H1 (cell line): ENCODE measurements at regions not wholly inside any gene's neighbourhood (a gene's known extent, or its start where the extent isn't known, plus 50 kb on each side); places are given as distances from the start of the nearest gene placed in this dataset.

ENCODE experiments used
- CTCF ChIA-PET: fragments of 300-600 bp; sonication (Branson Sonifier 250); formaldehyde crosslinking; loops from one replicate; lab custom pipeline; 2021; ENCODE audit not compliant: partially characterized antibody; lab: Charles Lee
- POLR2A ChIA-PET: fragments of 300-600 bp; sonication (Branson Sonifier 250); formaldehyde crosslinking; loops from one replicate; lab custom pipeline; 2021; ENCODE audit warnings: inconsistent platforms; ENCODE audit not compliant: partially characterized antibody; lab: Charles Lee
- DNase-seq, 2 experiments: peaks; one replicate each; pipeline versions ENCODE4 v3.0.0 to v3.0.0-alpha.2; 2010 to 2022; ENCODE audit warnings: low spot score in 2 of 2, low read depth in 1 of 2, mixed read lengths in 1 of 2
- FAIRE-seq: peaks from 2 replicates; lab custom pipeline; 2011; peaks lifted over from hg19 to GRCh38; lab: Jason Lieb, UNC
- H2AFZ ChIP-seq: 2 replicates; pipeline ENCODE4 v1.8.1; 2012; ENCODE audit warnings: low read length, inconsistent platforms
- H2AK5ac ChIP-seq: 2 replicates; pipeline ENCODE4 v1.6.1; 2013; ENCODE audit warnings: low read depth, low read length
- H2BK120ac ChIP-seq: replicated peaks from 2 replicates; pipeline ENCODE3; 2013; ENCODE audit warnings: low read depth, low read length, inconsistent platforms
- H2BK12ac ChIP-seq: 2 replicates; pipeline ENCODE4 v1.6.1; 2013; ENCODE audit warnings: low read depth, low read length
- H2BK15ac ChIP-seq: 2 replicates; pipeline ENCODE4 v1.6.1; 2013; ENCODE audit warnings: low read length
- H2BK20ac ChIP-seq: 2 replicates; pipeline ENCODE4 v1.6.1; 2013; ENCODE audit warnings: low read length
- H2BK5ac ChIP-seq: 2 replicates; pipeline ENCODE4 v1.6.1; 2013; ENCODE audit warnings: low read depth, low read length
- H3K14ac ChIP-seq: 2 replicates; pipeline ENCODE4 v1.6.1; 2013; ENCODE audit warnings: inconsistent platforms; ENCODE audit not compliant: insufficient read length
- H3K18ac ChIP-seq: 2 replicates; pipeline ENCODE4 v1.6.1; 2013; ENCODE audit warnings: low read length; ENCODE audit errors: extremely low read depth
- H3K23ac ChIP-seq: 2 replicates; pipeline ENCODE4 v1.6.1; 2013; ENCODE audit warnings: inconsistent platforms; ENCODE audit not compliant: insufficient read length
- H3K23me2 ChIP-seq: 2 replicates; pipeline ENCODE4 v1.6.1; 2013; ENCODE audit warnings: low read depth, low read length
- H3K27ac ChIP-seq: 2 replicates; pipeline ENCODE4 v1.6.1; 2011; ENCODE audit warnings: low read depth, low read length, inconsistent platforms
- H3K27me3 ChIP-seq, 4 experiments: replicated peaks in 1 of 4; 1 replicate in 1 of 4; 2 replicates in 3 of 4; pipeline versions ENCODE4 v1.6.1 to v1.8.1; 2011 to 2013; ENCODE audit warnings: low read length in 3 of 4, mild to moderate bottlenecking in 3 of 4, inconsistent platforms in 2 of 4, mixed read lengths in 2 of 4, moderate library complexity in 1 of 4; ENCODE audit not compliant: control insufficient read depth in 3 of 4, insufficient read depth in 3 of 4; ENCODE audit errors: extremely low read depth in 1 of 4
- H3K36me3 ChIP-seq, 4 experiments: 2 replicates each; pipeline versions ENCODE4 v1.6.1 to v1.8.1; 2011 to 2013; ENCODE audit warnings: mild to moderate bottlenecking in 4 of 4, low read length in 3 of 4, moderate library complexity in 2 of 4, control low read depth in 1 of 4, inconsistent platforms in 1 of 4; ENCODE audit not compliant: insufficient read depth in 4 of 4, control insufficient read depth in 2 of 4
- H3K4ac ChIP-seq: replicated peaks from 2 replicates; pipeline ENCODE3; 2013; ENCODE audit warnings: low read length, low read depth, mixed read lengths, inconsistent platforms; ENCODE audit not compliant: insufficient read length
- H3K4me1 ChIP-seq, 4 experiments: replicated peaks in 1 of 4; 1 replicate in 1 of 4; 2 replicates in 3 of 4; pipeline versions ENCODE4 v1.6.1 to v1.8.1; 2011 to 2013; ENCODE audit warnings: low read length in 3 of 4, inconsistent platforms in 2 of 4, mixed read lengths in 1 of 4; ENCODE audit not compliant: insufficient read depth in 4 of 4, control insufficient read depth in 3 of 4
- H3K4me2 ChIP-seq, 2 experiments: 2 replicates each; pipeline versions ENCODE4 v1.6.1 to v1.8.1; 2011 to 2013; ENCODE audit warnings: low read depth in 2 of 2, low read length in 2 of 2, control low read depth in 1 of 2, inconsistent platforms in 1 of 2, mild to moderate bottlenecking in 1 of 2; ENCODE audit not compliant: insufficient read depth in 1 of 2
- H3K4me3 ChIP-seq, 4 experiments: fragments of 200-600, 300-600 bp in 1 of 4; sonication (generic), shearing (Covaris generic), sonication (Bioruptor Twin) in 1 of 4; 2 replicates each; pipeline versions ENCODE4 v1.5.1 to v1.8.1; 2011 to 2016; ENCODE audit warnings: low read length in 4 of 4, low read depth in 3 of 4, control low read depth in 2 of 4, inconsistent platforms in 2 of 4, mild to moderate bottlenecking in 2 of 4, mixed read lengths in 1 of 4, moderate library complexity in 1 of 4; ENCODE audit not compliant: insufficient read depth in 2 of 4; ENCODE audit errors: extremely low read depth in 1 of 4
- H3K56ac ChIP-seq: replicated peaks from 2 replicates; pipeline ENCODE3; 2013; ENCODE audit warnings: low read depth, mild to moderate bottlenecking, mixed read lengths, low read length, inconsistent platforms; ENCODE audit not compliant: insufficient read length
- H3K79me1 ChIP-seq: 2 replicates; pipeline ENCODE4 v1.6.1; 2013; ENCODE audit warnings: low read depth, low read length, control low read depth
- H3K79me2 ChIP-seq, 2 experiments: 2 replicates each; pipeline versions ENCODE4 v1.6.1 to v1.8.1; 2012 to 2013; ENCODE audit warnings: low read length in 2 of 2, mild to moderate bottlenecking in 2 of 2, inconsistent platforms in 1 of 2; ENCODE audit not compliant: insufficient read depth in 2 of 2, control insufficient read depth in 1 of 2
- H3K9ac ChIP-seq, 4 experiments: replicated peaks in 1 of 4; 1 replicate in 1 of 4; 2 replicates in 3 of 4; pipeline versions ENCODE4 v1.6.1 to v1.8.1; 2011 to 2013; ENCODE audit warnings: low read depth in 3 of 4, low read length in 3 of 4, control low read depth in 2 of 4, mild to moderate bottlenecking in 2 of 4, moderate library complexity in 2 of 4, inconsistent platforms in 1 of 4; ENCODE audit errors: extremely low read depth in 1 of 4
- H3K9me3 ChIP-seq, 2 experiments: 2 replicates each; pipeline versions ENCODE4 v1.6.1 to v1.8.1; 2012 to 2013; ENCODE audit warnings: mild to moderate bottlenecking in 2 of 2, moderate library complexity in 2 of 2, control low read depth in 1 of 2, inconsistent platforms in 1 of 2, low read depth in 1 of 2, low read length in 1 of 2, mixed read lengths in 1 of 2; ENCODE audit not compliant: insufficient read depth in 2 of 2
- H4K20me1 ChIP-seq, 2 experiments: replicated peaks in 1 of 2; 2 replicates each; pipeline versions ENCODE3 to v1.8.1; 2011 to 2013; ENCODE audit warnings: inconsistent platforms in 2 of 2, low read length in 2 of 2, mild to moderate bottlenecking in 1 of 2; ENCODE audit not compliant: insufficient read depth in 2 of 2, control insufficient read depth in 1 of 2
- H4K5ac ChIP-seq: 2 replicates; pipeline ENCODE4 v1.6.1; 2013; ENCODE audit warnings: low read length, low read depth, mixed read lengths, inconsistent platforms; ENCODE audit not compliant: insufficient read length
- H4K8ac ChIP-seq: 2 replicates; pipeline ENCODE4 v1.8.0; 2013; ENCODE audit warnings: mild to moderate bottlenecking, moderate library complexity, low read length, inconsistent platforms; ENCODE audit not compliant: insufficient read depth; ENCODE audit errors: extremely low read depth
- H4K91ac ChIP-seq: replicated peaks from 2 replicates; pipeline ENCODE3; 2013; ENCODE audit warnings: low read length, mixed read lengths, inconsistent platforms; ENCODE audit not compliant: insufficient read length
- CBX8 ChIP-seq: fragments of 300-800, 300-1000 bp; sonication (generic); IDR thresholded peaks from 2 replicates; pipeline ENCODE4 v1.7.1; 2016; ENCODE audit warnings: low read depth, low read length, borderline replicate concordance
- HDAC6 ChIP-seq: IDR thresholded peaks from one replicate; pipeline ENCODE4 v1.7.1; 2012; ENCODE audit warnings: low read depth, mild to moderate bottlenecking, inconsistent platforms, low read length, moderate library complexity
- RBBP5 ChIP-seq: IDR thresholded peaks from 2 replicates; pipeline ENCODE4 v1.7.1; 2012; ENCODE audit warnings: low read depth, mild to moderate bottlenecking, inconsistent platforms, low read length, moderate library complexity, borderline replicate concordance
- SIRT6 ChIP-seq: IDR thresholded peaks from one replicate; pipeline ENCODE4 v1.7.1; 2012; ENCODE audit warnings: low read length, inconsistent platforms
- WGBS, 2 experiments: shearing (Covaris generic) in 1 of 2; methylation state at CpG; one replicate each; pipeline versions ENCODE4 v1.1.6 to v1.1.7; 2013 to 2015; ENCODE audit warnings: low lambda C conversion rate in 2 of 2, mixed read lengths in 2 of 2, inconsistent platforms in 1 of 2, low coverage in 1 of 2, missing lambda C conversion rate in 1 of 2; ENCODE audit not compliant: insufficient replicate concordance in 2 of 2, insufficient coverage in 1 of 2, insufficient read length in 1 of 2; ENCODE audit errors: extremely low coverage in 1 of 2, missing lambda C conversion rate in 1 of 2; 5-methylcytosine and 5-hydroxymethylcytosine counted together
- TF ChIP-seq, protein P1 (sequence below): IDR thresholded peaks from 2 replicates; pipeline ENCODE4 v1.6.1; 2012; ENCODE audit warnings: inconsistent platforms

DNA sequence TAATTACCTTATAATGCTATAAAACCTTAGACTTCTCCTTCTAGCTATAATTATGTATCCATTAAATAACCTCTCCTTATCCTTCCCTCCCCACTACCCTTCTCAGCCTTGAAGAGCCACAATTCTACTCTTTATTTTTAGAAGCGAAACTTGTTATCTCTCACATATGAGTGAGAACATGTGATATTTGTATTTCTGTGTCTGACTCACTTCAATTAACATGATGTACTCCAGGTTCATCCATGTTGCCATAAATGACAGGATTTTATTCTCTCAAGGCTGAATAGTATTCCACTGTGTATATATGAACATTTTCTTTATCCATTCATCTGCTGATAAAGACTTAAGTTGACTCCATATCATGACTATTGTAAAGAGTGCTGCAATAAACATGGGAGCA, 485.6 kb downstream of the FLRT2 start:
- FAIRE-seq (no peak), DNase-seq (no peak)
- H3K9ac ChIP-seq, result no peak overlapping the region
- H4K91ac ChIP-seq, result no peak overlapping the region
- H2AFZ ChIP-seq, result no peak overlapping the region
- no peaks in the 10 kb centered on the region for H3K36me3 ChIP-seq
- no peaks in the 10 kb centered on the region for H3K23me2 ChIP-seq
- H4K5ac ChIP-seq, result no peak overlapping the region
- H4K20me1 ChIP-seq, result no peaks in the 10 kb centered on the region
- ChIA-PET POLR2A (no interaction called here), CTCF (no interaction called here)
- H2BK20ac ChIP-seq, result no peak overlapping the region
- no peak overlapping the region for H2AK5ac ChIP-seq
- H3K4me3 ChIP-seq, result no peak overlapping the region
- no peaks in the 10 kb centered on the region for H3K79me2 ChIP-seq
- no peak overlapping the region for H3K18ac ChIP-seq
- H3K27ac ChIP-seq, result no peak overlapping the region
- H2BK12ac ChIP-seq, result no peak overlapping the region
- H2BK120ac ChIP-seq, result no peak overlapping the region
- H3K56ac ChIP-seq, result no peak overlapping the region
- WGBS, 2 experiments, result 95% methylated on average over 1 of the region's 1 CpG; no CpG with 5 or more reads in 1 of the 2 experiments
- H2BK15ac ChIP-seq, result no peak overlapping the region
- no peak overlapping the region for H3K14ac ChIP-seq
- H3K79me1 ChIP-seq, result no peaks in the 10 kb centered on the region
- H3K27me3 ChIP-seq, result no peaks in the 10 kb centered on the region
- no peak overlapping the region for H4K8ac ChIP-seq
- H3K23ac ChIP-seq, result no peak overlapping the region
- H3K4ac ChIP-seq, result no peak overlapping the region
- peaks cover 0 to 2% (median 1%) of the 10 kb centered on the region in 4 experiments; a peak in 2 of 7 replicates for H3K4me1 ChIP-seq
- no peak overlapping the region for H2BK5ac ChIP-seq
- H3K9me3 ChIP-seq, result no peaks in the 10 kb centered on the region
- H3K4me2 ChIP-seq, result no peak overlapping the region
- TF ChIP-seq CBX8, result no peak
- TF ChIP-seq HDAC6, result no peak
- TF ChIP-seq, protein P1, sequence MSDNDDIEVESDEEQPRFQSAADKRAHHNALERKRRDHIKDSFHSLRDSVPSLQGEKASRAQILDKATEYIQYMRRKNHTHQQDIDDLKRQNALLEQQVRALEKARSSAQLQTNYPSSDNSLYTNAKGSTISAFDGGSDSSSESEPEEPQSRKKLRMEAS, result no peak
- no peak for TF ChIP-seq SIRT6
- TF ChIP-seq RBBP5, result no peak
